HG03097 (cell line): ENCODE measurements at regions not wholly inside any gene's neighbourhood (a gene's known extent, or its start where the extent isn't known, plus 50 kb on each side); places are given as distances from the start of the nearest gene placed in this dataset.

Experiments used
- ATAC-seq: cut with Tn5 transposase; IDR thresholded peaks from one replicate; pipeline ENCODE4 v1.9.1; 2021; ENCODE audit not compliant: unreplicated experiment, low FRiP score

DNA sequence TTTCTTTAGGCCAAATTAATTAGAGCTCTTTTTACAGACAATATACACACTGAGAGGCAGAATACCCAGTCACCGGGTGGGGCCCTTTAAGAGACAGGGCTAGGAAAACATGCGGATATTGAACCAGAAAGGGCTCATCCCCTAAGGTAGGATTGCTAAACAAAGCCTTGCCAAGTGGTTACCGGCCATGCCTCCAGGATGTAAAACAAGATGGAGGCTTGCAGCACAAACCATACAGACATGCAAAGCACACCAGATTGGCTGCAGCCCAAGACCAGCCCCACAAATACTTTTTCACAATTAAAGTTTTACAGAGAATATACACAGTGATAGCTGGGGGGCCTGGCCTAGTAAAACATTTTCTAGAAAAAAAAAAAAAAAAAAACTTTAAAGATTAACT is 210.0 kb downstream of the KLHL4 start:
- no peak for ATAC-seq

- no peak for ATAC-seq
These were observed 210.4 kb downstream of the KLHL4 start for GRCh38 chrX:87728024-87728423.

DNA sequence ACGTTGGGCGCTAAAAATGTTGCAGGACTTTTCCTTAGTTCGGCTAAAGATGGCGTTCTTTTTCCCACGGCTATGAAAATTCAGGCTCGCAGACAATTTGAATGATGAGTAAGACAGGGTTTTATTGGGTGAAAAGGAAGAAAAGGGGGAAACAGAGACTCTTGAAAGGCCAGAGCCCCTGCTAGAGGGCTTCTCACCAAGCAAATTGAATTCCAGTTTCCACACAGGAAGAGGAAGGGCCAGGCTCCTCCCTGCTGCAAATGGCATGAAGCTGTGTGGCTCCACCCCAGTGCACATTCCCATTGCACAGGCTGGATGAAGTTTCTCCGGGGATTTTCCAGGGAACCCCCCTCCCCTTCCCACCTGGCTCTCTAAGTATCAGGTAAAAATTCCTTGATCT is 210.9 kb downstream of the KLHL4 start:
- no peak for ATAC-seq

- ATAC-seq = no peak
These were observed 214.5 kb downstream of the KLHL4 start for GRCh38 chrX:87732133-87732532.

DNA sequence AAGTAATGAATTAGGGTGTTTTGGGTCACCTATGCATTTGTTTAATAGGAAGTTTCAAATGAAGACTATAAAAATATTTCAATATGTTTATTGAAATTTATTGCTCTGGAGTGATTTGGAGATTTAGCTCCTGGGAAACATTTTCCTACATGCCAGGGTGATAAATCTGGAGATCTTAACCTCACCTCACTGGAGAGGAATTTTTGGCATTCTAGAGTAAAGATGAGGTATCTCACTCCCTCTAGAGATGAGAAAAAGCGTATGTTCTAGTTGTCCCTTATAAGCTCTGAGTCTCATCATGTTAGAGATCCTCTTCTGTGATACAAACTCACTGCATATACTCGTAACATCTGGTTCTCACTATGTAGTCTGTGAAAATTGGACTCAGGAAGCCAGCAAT is 219.0 kb downstream of the KLHL4 start:
- ATAC-seq = no peak

- ATAC-seq = no peak
These were observed 226.8 kb downstream of the KLHL4 start for GRCh38 chrX:87744391-87744790.

- no peak for ATAC-seq
These were observed 237.9 kb downstream of the KLHL4 start for GRCh38 chrX:87755493-87755892.

- no peak for ATAC-seq
These were observed 271.4 kb downstream of the KLHL4 start for GRCh38 chrX:87788976-87789375.

DNA sequence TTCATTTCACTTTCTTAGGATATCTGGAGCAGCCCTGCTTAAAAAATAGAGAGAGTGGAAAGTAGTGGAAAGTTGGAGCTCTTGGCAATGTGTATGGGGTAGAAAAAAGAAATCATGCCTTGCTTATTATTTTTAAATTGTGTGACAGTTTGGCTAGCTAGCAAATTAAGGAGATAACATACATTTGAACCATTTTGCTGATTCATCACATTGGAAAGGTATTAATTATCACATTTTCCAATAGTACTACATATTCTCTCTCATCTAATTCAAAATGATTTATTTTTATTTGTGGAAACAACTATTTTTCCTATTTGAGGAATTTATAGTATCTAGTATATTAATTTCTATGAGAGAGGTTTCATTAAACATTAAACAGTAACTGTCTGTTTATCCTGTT is 280.4 kb downstream of the KLHL4 start:
- no peak for ATAC-seq

GRCh38 chrX:87805829-87806490 is 288.4 kb downstream of the KLHL4 start:
- no peak for ATAC-seq

DNA sequence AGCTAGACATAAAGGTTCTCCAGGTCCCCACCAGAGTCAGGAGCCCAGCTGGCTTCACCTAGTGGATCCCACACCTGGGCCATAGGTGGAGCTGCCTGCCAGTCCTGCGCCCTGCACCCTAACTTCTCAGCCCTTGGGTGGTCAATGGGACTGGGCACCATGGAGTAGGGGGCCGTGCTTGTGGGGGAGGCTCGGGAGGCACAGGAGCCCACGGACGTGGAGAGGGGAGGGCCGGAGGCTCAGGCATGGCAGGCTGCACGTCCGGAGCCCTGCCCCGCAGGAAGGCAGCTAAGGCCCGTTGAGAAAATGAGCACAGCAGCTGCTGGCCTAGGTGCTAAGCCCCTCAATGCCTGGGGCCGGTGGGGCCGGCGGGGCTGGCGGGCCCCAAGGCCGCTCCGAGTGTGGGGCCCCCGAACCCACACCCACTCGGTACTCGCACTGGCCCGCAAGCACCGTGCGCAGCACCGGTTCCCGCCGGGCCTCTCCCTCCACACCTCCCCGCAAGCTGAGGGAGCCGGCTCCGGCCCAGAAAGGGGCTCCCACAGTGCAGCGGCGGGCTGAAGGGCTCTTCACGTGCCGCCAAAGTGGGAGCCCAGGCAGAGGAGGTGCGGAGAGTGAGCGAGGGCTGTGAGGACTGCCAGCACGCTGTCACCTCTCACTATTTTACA is 291.1 kb downstream of the KLHL4 start:
- ATAC-seq = no peak

- ATAC-seq = no peak
These were observed 296.0 kb downstream of the KLHL4 start for GRCh38 chrX:87813566-87813965.

- ATAC-seq = no peak
These were observed 329.4 kb downstream of the KLHL4 start for GRCh38 chrX:87846956-87847355.

DNA sequence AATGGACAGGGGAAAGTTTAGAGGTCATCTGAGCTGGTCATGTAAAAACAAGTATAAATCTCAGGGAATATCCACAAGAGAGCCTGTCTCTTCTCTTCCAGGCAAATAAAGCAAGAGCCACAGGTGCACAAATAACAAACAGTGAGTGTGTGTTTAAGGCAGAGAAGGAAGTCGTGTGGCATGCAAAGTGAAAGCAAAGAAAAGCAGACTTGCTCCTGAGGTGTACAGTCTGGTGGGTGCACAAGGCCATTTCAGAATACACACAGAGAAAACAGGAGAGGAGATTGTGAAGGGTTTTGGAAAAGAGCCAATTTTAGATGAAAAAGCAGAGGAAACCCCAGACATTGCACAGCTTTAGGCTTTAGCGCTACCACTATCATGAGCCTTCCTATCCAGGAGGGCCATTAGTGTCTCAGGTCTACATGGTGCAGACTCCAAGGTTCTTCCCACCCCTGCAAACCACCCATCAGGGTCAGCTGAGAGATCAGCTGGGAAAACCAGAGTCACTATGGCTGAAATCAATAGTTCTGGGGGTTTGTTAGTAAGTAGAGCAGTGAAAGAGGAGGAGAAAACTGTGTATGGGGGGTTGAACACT is 355.8 kb downstream of the KLHL4 start:
- ATAC-seq = no peak

DNA sequence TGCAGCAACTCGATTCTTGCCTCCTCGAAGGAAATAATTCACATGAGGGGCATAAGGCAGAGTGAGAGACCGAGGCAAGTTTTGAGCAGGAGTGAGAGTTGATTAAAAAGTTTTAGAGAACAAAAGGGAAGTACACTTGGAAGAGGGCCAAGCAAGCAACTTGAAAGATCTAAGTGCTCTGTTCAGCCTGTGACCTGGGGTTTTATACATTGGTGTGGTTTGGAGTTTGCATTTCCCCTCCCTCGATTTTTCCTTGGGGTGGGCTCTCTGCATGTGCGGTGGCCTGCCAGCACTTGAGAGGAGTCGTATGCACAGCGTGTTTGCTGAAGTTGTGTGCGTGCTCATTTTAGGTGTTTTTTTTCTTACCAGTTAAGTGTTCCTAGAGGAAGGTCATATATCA is 356.4 kb downstream of the KLHL4 start:
- ATAC-seq = no peak

DNA sequence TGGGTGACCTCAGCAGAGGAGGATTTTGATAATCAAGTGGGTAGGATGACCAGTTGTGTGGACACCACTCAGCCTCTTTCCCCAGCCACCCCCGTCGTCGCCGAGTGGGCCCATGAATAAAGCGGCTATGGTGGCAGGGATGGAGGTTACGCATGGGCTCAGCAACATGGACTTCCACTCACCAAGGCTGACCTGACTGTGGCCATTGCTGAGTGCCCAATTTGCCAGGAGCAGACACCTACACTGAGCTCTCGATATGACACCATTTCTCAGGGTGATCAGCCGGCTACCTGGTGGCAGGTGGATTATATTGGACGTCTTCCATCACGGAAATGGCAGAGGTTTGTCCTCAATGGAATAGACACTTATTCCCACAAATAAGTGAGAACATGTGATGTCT is 361.3 kb downstream of the KLHL4 start:
- no peak for ATAC-seq

- no peak for ATAC-seq
These were observed 372.8 kb downstream of the KLHL4 start for GRCh38 chrX:87890437-87890836.

- no peak for ATAC-seq
These were observed 377.8 kb downstream of the KLHL4 start for GRCh38 chrX:87895421-87895820.

DNA sequence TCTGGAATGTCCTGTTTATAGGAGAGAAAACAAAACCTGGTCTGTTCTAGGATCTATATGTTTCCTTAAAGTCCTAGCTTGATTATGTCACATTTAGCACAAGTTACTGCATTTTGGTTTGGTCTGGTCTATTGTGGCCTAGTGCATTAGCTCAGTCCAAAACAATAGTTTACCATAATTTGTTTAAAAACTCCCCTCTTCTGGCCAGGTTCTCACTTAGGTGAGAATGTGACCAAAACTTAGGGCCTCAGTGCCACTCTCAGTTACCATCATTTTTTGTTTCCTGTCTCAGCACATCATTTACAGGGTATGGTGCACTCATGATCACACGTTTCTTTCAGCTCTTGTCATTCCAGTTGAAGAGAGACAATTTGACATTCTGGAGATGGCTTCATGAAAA is 378.5 kb downstream of the KLHL4 start:
- peak; percentile 28 for ATAC-seq

- peak; percentile 74 for ATAC-seq
These were observed 382.8 kb downstream of the KLHL4 start for GRCh38 chrX:87900320-87900908.

DNA sequence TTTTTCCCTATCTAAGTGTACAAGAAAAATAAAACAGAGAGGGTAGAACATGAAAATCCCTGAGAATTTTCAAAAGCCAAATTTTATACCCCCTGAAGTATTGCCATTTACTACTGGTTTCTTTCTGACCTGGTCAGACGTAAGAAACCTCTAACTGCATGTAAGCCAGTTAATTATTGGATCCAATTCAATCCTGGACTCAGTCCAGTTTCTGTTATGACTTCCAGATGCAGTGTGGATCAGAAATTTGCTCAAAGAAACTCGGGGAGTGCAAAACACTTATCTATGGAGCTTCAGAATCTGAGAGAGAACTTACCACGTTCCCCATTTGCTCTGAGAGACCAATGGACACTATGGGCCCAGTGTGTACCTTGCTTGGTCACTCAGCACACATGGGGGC is 383.5 kb downstream of the KLHL4 start:
- ATAC-seq = no peak

- ATAC-seq = no peak
These were observed 397.1 kb downstream of the KLHL4 start for GRCh38 chrX:87914726-87915125.
